SK-N-DZ (cell line): ENCODE measurements at regions not wholly inside any gene's neighbourhood (a gene's known extent, or its start where the extent isn't known, plus 50 kb on each side); places are given as distances from the start of the nearest gene placed in this dataset.
"Not testable (repeated sequence)": the region's sequence is repeated elsewhere in the genome, so short reads cannot be mapped to it uniquely, and the experiment has no call there.

Experiments
- DNase-seq: peaks from one replicate; pipeline ENCODE4 v3.0.0-alpha.2; 2015; ENCODE audit warnings: low spot score

GRCh38 chr7:116340943-116341907 is 130.9 kb downstream of the TES start:
- DNase-seq: no peak

- DNase-seq: no peak
Observed at GRCh38 chr7:116342125-116342524, 131.8 kb downstream of the TES start.

GRCh38 chr7:116347151-116347832 is 137.0 kb downstream of the TES start:
- DNase-seq: no peak

GRCh38 chr7:116348346-116348745 is 138.0 kb downstream of the TES start:
- no peak for DNase-seq

GRCh38 chr7:116351966-116352365 is 141.6 kb downstream of the TES start:
- no peak for DNase-seq

- DNase-seq: no peak
Observed at GRCh38 chr7:116353647-116354046, 143.3 kb downstream of the TES start.

GRCh38 chr7:116354171-116354545 is 143.8 kb downstream of the TES start:
- DNase-seq: no peak

- DNase-seq: no peak
Observed at GRCh38 chr7:116354546-116355423, 144.4 kb downstream of the TES start.

GRCh38 chr7:116355424-116355765 is 144.1 kb upstream of the CAV2 start:
- DNase-seq: no peak

GRCh38 chr7:116356333-116356965 is 143.1 kb upstream of the CAV2 start:
- no peak for DNase-seq

GRCh38 chr7:116356979-116357378 is 142.6 kb upstream of the CAV2 start:
- DNase-seq: no peak

GRCh38 chr7:116357781-116358670 is 141.5 kb upstream of the CAV2 start:
- DNase-seq: no peak

- DNase-seq: no peak
Observed at GRCh38 chr7:116361767-116362166, 137.8 kb upstream of the CAV2 start.

- DNase-seq: no peak
Observed at GRCh38 chr7:116363637-116364432, 135.7 kb upstream of the CAV2 start.

- DNase-seq: no peak
Observed at GRCh38 chr7:116364469-116364868, 135.1 kb upstream of the CAV2 start.

- no peak for DNase-seq
Observed at GRCh38 chr7:116365797-116366196, 133.7 kb upstream of the CAV2 start.

- no peak for DNase-seq
Observed at GRCh38 chr7:116367171-116367813, 132.2 kb upstream of the CAV2 start.

- no peak for DNase-seq
Observed at GRCh38 chr7:116368965-116369364, 130.6 kb upstream of the CAV2 start.

GRCh38 chr7:116371536-116371935 is 128.0 kb upstream of the CAV2 start:
- DNase-seq: not testable (repeated sequence)
